DND-41 (cell line): ENCODE measurements at regions not wholly inside any gene's neighbourhood (a gene's known extent, or its start where the extent isn't known, plus 50 kb on each side); places are given as distances from the start of the nearest gene placed in this dataset.

Experiments used
- ATAC-seq: fragments of 200-7000 bp; cut with Tn5 transposase; 3 replicates; pipeline ENCODE4 v1.9.1; 2021; ENCODE audit warnings: low read depth; ENCODE audit not compliant: insufficient read depth
- DNase-seq: peaks from one replicate; pipeline ENCODE4 v3.0.0-alpha.2; 2020
- H2AFZ ChIP-seq: 2 replicates; pipeline ENCODE4 v1.6.0; 2012; ENCODE audit warnings: low read depth, low read length
- H3K27ac ChIP-seq: 2 replicates; pipeline ENCODE4 v1.5.1; 2012; ENCODE audit warnings: low read length, inconsistent platforms
- H3K27me3 ChIP-seq: fragments of 200-600 bp; sonication (generic); 2 replicates; pipeline ENCODE4 v1.6.0; 2012; ENCODE audit warnings: low read length, mild to moderate bottlenecking, inconsistent platforms; ENCODE audit not compliant: insufficient read depth, poor library complexity
- H3K36me3 ChIP-seq: 2 replicates; pipeline ENCODE4 v1.5.1; 2012; ENCODE audit warnings: low read length, inconsistent platforms; ENCODE audit not compliant: insufficient read depth
- H3K4me1 ChIP-seq: 2 replicates; pipeline ENCODE4 v1.5.1; 2012; ENCODE audit warnings: mild to moderate bottlenecking, low read length; ENCODE audit not compliant: insufficient read depth
- H3K4me2 ChIP-seq: 2 replicates; pipeline ENCODE4 v1.6.0; 2012; ENCODE audit warnings: mild to moderate bottlenecking, moderate library complexity, low read length, inconsistent platforms; ENCODE audit not compliant: insufficient read depth
- H3K4me3 ChIP-seq, 2 experiments: fragments of 200-600 bp in 1 of 2; shearing (Covaris generic) in 1 of 2; 2 replicates each; pipeline ENCODE4 v1.5.1; 2012 to 2016; ENCODE audit warnings: inconsistent platforms in 2 of 2, low read length in 2 of 2, mild to moderate bottlenecking in 2 of 2, low read depth in 1 of 2, moderate library complexity in 1 of 2
- H3K79me2 ChIP-seq: 2 replicates; pipeline ENCODE4 v1.6.0; 2012; ENCODE audit warnings: low read length, inconsistent platforms; ENCODE audit not compliant: insufficient read depth
- H3K9ac ChIP-seq: 2 replicates; pipeline ENCODE4 v1.6.0; 2012; ENCODE audit warnings: low read depth, mild to moderate bottlenecking, inconsistent platforms, low read length, moderate library complexity
- H3K9me3 ChIP-seq: 2 replicates; pipeline ENCODE4 v1.5.1; 2012; ENCODE audit warnings: low read length, moderate library complexity, mild to moderate bottlenecking, inconsistent platforms; ENCODE audit not compliant: insufficient read depth, severe bottlenecking
- H4K20me1 ChIP-seq: 2 replicates; pipeline ENCODE4 v1.6.0; 2012; ENCODE audit warnings: low read length; ENCODE audit not compliant: insufficient read depth
- EZH2 ChIP-seq: IDR thresholded peaks from 3 replicates; pipeline ENCODE4 v1.6.1; 2012; ENCODE audit warnings: borderline replicate concordance, low read depth, mild to moderate bottlenecking, moderate library complexity, low read length, inconsistent platforms; ENCODE audit not compliant: severe bottlenecking
- TF ChIP-seq, protein P1 (sequence below): IDR thresholded peaks from 2 replicates; pipeline ENCODE4 v1.5.1; 2012; ENCODE audit warnings: borderline replicate concordance, low read length, moderate library complexity, mild to moderate bottlenecking; ENCODE audit not compliant: poor library complexity, severe bottlenecking; ENCODE audit errors: extremely low read depth

DNA sequence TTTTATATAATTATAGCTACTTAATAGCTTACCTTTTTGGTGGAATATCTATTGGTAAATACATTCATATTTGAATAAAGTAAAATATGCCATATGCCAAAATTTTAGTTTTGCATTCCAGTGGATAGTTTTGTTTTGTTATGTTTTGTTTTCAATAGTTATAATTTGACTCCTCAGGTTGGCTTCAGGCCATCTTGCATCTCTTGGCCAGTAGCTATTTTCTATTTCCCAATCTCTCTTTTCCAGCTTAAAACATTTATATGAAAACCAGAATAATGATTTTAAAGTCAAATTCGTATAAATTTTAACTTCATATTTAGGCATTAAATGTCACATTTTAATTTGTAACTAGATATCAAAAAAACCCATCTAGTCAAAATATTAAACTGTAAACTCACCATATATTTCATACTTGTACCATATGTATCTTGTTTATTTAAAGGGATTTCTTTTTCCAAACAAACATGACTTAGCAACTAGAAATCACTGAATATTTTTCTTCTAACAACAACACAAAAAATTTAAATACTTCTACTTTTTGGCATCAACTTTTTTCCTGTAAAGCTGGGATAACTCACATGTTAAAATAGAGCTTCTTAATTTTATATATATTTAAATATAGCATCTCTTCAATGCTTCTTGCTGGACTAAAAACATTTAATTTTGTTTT lies 1209.6 kb downstream of the PCDH7 start:
- no peak overlapping the region for H2AFZ ChIP-seq
- TF ChIP-seq EZH2, result no peak
- TF ChIP-seq, protein P1, sequence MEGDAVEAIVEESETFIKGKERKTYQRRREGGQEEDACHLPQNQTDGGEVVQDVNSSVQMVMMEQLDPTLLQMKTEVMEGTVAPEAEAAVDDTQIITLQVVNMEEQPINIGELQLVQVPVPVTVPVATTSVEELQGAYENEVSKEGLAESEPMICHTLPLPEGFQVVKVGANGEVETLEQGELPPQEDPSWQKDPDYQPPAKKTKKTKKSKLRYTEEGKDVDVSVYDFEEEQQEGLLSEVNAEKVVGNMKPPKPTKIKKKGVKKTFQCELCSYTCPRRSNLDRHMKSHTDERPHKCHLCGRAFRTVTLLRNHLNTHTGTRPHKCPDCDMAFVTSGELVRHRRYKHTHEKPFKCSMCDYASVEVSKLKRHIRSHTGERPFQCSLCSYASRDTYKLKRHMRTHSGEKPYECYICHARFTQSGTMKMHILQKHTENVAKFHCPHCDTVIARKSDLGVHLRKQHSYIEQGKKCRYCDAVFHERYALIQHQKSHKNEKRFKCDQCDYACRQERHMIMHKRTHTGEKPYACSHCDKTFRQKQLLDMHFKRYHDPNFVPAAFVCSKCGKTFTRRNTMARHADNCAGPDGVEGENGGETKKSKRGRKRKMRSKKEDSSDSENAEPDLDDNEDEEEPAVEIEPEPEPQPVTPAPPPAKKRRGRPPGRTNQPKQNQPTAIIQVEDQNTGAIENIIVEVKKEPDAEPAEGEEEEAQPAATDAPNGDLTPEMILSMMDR, result no peak
- no peak overlapping the region for H3K27ac ChIP-seq
- no peak overlapping the region for H3K4me2 ChIP-seq
- no peaks in the 10 kb centered on the region for H3K36me3 ChIP-seq
- no peak overlapping the region for H3K4me3 ChIP-seq
- H3K9me3 ChIP-seq, result no peaks in the 10 kb centered on the region
- no peaks in the 10 kb centered on the region for H3K27me3 ChIP-seq
- DNase-seq (no peak), ATAC-seq (no peak)
- H3K4me1 ChIP-seq, result no peaks in the 10 kb centered on the region
- H4K20me1 ChIP-seq, result no peaks in the 10 kb centered on the region
- H3K79me2 ChIP-seq, result no peaks in the 10 kb centered on the region
- H3K9ac ChIP-seq, result no peak overlapping the region

DNA sequence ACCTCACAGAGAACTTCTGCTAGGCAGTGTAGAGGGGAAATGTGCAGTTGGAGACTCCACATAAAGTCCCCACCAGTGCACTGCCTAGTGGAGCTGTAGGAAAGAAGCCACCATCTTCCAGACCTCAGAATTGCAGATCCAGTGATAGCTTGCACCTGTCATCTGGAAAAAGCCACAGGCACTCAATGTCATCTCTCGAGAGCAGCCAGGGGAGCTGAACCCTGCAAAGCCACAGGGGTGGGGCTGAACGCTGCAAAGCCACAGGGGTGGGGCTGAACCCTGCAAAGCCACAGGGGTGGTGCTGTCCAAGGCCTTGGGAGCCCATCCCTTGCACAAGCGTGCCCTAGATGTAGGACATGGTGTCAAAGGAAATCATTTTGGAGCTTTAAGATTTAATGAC lies 1226.3 kb downstream of the PCDH7 start:
- no peak overlapping the region for H3K27ac ChIP-seq
- no peak overlapping the region for H2AFZ ChIP-seq
- no peaks in the 10 kb centered on the region for H3K4me1 ChIP-seq
- no peaks in the 10 kb centered on the region for H3K27me3 ChIP-seq
- no peak for ATAC-seq
- no peak overlapping the region for H3K4me3 ChIP-seq
- H3K4me2 ChIP-seq, result no peak overlapping the region
- peaks cover 5% of the 10 kb centered on the region for H3K9me3 ChIP-seq
- no peaks in the 10 kb centered on the region for H3K79me2 ChIP-seq
- H4K20me1 ChIP-seq, result no peaks in the 10 kb centered on the region
- DNase-seq, result no peak
- H3K36me3 ChIP-seq, result no peaks in the 10 kb centered on the region
- H3K9ac ChIP-seq, result no peak overlapping the region
- no peak for TF ChIP-seq EZH2
- TF ChIP-seq, protein P1, result no peak

DNA sequence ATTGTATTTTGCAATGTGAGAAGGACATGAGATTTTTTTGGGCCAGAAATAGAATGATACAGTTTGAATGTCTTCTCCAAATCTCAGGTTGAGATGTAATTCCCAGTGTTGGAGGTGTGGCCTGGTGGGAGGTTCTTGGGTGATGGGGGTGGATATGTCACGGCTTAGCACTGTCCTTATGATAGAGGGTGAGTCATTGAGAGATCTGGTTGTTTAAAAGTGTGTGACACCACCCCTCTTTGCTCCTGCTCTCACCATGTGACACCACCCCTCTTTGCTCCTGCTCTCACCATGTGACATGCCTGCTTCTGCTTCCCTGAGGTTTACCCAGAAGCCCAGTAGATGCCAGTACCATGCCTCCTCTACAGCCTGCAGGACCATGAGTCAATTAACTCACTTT lies 1226.9 kb downstream of the PCDH7 start:
- Histone ChIP-seq H3K36me3 (no peaks in the 10 kb centered on the region), H3K9me3 (peaks cover 5% of the 10 kb centered on the region), H3K79me2 (no peaks in the 10 kb centered on the region), H3K4me2 (no peak overlapping the region), H3K27ac (no peak overlapping the region), H2AFZ (no peak overlapping the region), H3K4me1 (no peaks in the 10 kb centered on the region), H3K4me3 (no peak overlapping the region), H3K9ac (no peak overlapping the region), H3K27me3 (no peaks in the 10 kb centered on the region), H4K20me1 (no peaks in the 10 kb centered on the region)
- no peak for ATAC-seq
- TF ChIP-seq EZH2, result no peak
- TF ChIP-seq, protein P1, result no peak
- DNase-seq, result no peak
